Panc1 (cell line): ENCODE measurements at regions not wholly inside any gene's neighbourhood (a gene's known extent, or its start where the extent isn't known, plus 50 kb on each side); places are given as distances from the start of the nearest gene placed in this dataset.

Experiments used
- ATAC-seq: fragments of 200-7000 bp; cut with Tn5 transposase; 2 replicates; pipeline ENCODE4 v1.9.1; 2020; ENCODE audit warnings: mild to moderate bottlenecking, moderate library complexity
- BruUV-seq: library from RNA; stranded (reverse); fragments of 400-500 nt; replicated peaks from 2 replicates; lab custom pipeline; 2021; lab: Mats Ljungman, UMichigan
- CTCF ChIA-PET: fragments of 300-600 bp; sonication (Branson Sonifier 250); formaldehyde crosslinking; loops from one replicate; lab custom pipeline; 2022; ENCODE audit warnings: antibody characterized with exemption; lab: Charles Lee
- POLR2A ChIA-PET: fragments of 300-600 bp; sonication (Branson Sonifier 250); formaldehyde crosslinking; loops from one replicate; lab custom pipeline; 2022; ENCODE audit warnings: antibody characterized with exemption; lab: Charles Lee
- DNase-seq: peaks from one replicate; pipeline ENCODE4 v3.0.0-alpha.2; 2010; ENCODE audit warnings: low read depth, low spot score
- H3K27ac ChIP-seq: 2 replicates; pipeline ENCODE4 v1.5.1; 2011; ENCODE audit warnings: mild to moderate bottlenecking, low read length, inconsistent platforms
- H3K27me3 ChIP-seq: fragments of 200-500 bp; sonication (Bioruptor generic); 2 replicates; pipeline ENCODE4 v1.6.0; 2014; ENCODE audit warnings: low read length, inconsistent platforms; ENCODE audit not compliant: control insufficient read depth, insufficient read depth
- H3K36me3 ChIP-seq: fragments of 200-500 bp; sonication (Bioruptor generic); 2 replicates; pipeline ENCODE4 v1.5.1; 2014; ENCODE audit warnings: inconsistent platforms, mild to moderate bottlenecking, low read length, moderate library complexity; ENCODE audit not compliant: control insufficient read depth, insufficient read depth
- H3K4me1 ChIP-seq: 2 replicates; pipeline ENCODE4 v1.5.1; 2011; ENCODE audit warnings: inconsistent platforms, mild to moderate bottlenecking, low read length, moderate library complexity; ENCODE audit not compliant: control insufficient read depth, insufficient read depth
- H3K4me3 ChIP-seq, 2 experiments: 2 replicates each; pipeline ENCODE4 v1.5.1; 2011 to 2012; ENCODE audit warnings: low read depth in 2 of 2, low read length in 2 of 2, mild to moderate bottlenecking in 2 of 2, inconsistent platforms in 1 of 2, moderate library complexity in 1 of 2
- H3K9me3 ChIP-seq: fragments of 200-500 bp; sonication (Bioruptor generic); 2 replicates; pipeline ENCODE4 v1.5.1; 2014; ENCODE audit warnings: low read depth, mild to moderate bottlenecking, inconsistent platforms, low read length, moderate library complexity; ENCODE audit not compliant: control insufficient read depth, insufficient read depth
- CTCF ChIP-seq: fragments of 450-650 bp; IDR thresholded peaks from 2 replicates; pipeline ENCODE4 v1.5.1; 2017; ENCODE audit warnings: mild to moderate bottlenecking
- POLR2AphosphoS5 ChIP-seq: IDR thresholded peaks from 2 replicates; pipeline ENCODE4 v1.6.1; 2012; ENCODE audit warnings: mild to moderate bottlenecking, low read depth, low read length, moderate library complexity
- REST ChIP-seq, 2 experiments: IDR thresholded peaks; 2 replicates each; pipeline ENCODE4 v1.6.1; 2011 to 2012; ENCODE audit warnings: low read depth in 2 of 2, control low read depth in 1 of 2, low read length in 1 of 2, mild to moderate bottlenecking in 1 of 2, moderate library complexity in 1 of 2; ENCODE audit not compliant: insufficient read depth in 1 of 2
- SIN3A ChIP-seq: IDR thresholded peaks from 2 replicates; pipeline ENCODE4 v1.6.1; 2012; ENCODE audit warnings: low read depth, mild to moderate bottlenecking, low read length, moderate library complexity, borderline replicate concordance; ENCODE audit not compliant: insufficient read depth
- TCF7L2 ChIP-seq: IDR thresholded peaks from 2 replicates; pipeline ENCODE4 v1.6.1; 2011; ENCODE audit warnings: mild to moderate bottlenecking, low read depth, low read length, inconsistent platforms
- in situ Hi-C: cut with HindIII; loops from 2 replicates; pipeline ENCODE4 v1.10.0; 2016; ENCODE audit warnings: low sequenced_read_pairs, low pct_unique_long_range_greater_than_20kb
- intact Hi-C: fragments of 100-400 bp; cut with micrococcal nuclease; formaldehyde crosslinking; loops from one replicate; pipeline ENCODE4 v1.10.0; 2022; ENCODE audit not compliant: unreplicated experiment

GRCh38 chr1:30164693-30165092 lies 558.7 kb downstream of the MATN1 start:
- Histone ChIP-seq H3K4me3 (no peak overlapping the region), H3K36me3 (no peaks in the 10 kb centered on the region), H3K4me1 (no peaks in the 10 kb centered on the region), H3K9me3 (no peaks in the 10 kb centered on the region), H3K27ac (no peak overlapping the region), H3K27me3 (peaks cover 10% of the 10 kb centered on the region)
- DNase-seq (no peak), ATAC-seq (no peak)
- intact Hi-C loops (no loop called here), in situ Hi-C loops (no loop called here)
- BruUV-seq: no TSS peak
- POLR2A ChIA-PET: no interaction called here
- TF ChIP-seq SIN3A (no peak), TCF7L2 (no peak), POLR2AphosphoS5 (no peak), REST (IDR thresholded peaks at IDR 0.05; ENCODE audit: insufficient read depth in 1 of 2, low read depth in 2 of 2, low read length in 1 of 2) (no peak), CTCF (no peak)
- CTCF ChIA-PET: no interaction called here

- ATAC-seq (no peak), DNase-seq (no peak)
- TF ChIP-seq REST (IDR thresholded peaks at IDR 0.05; ENCODE audit: insufficient read depth in 1 of 2, low read depth in 2 of 2, low read length in 1 of 2) (no peak), POLR2AphosphoS5 (no peak), SIN3A (no peak), CTCF (no peak), TCF7L2 (no peak)
- Histone ChIP-seq H3K27me3 (peaks cover 20% of the 10 kb centered on the region), H3K4me3 (no peak overlapping the region), H3K36me3 (no peaks in the 10 kb centered on the region), H3K27ac (no peak overlapping the region), H3K4me1 (no peaks in the 10 kb centered on the region), H3K9me3 (no peaks in the 10 kb centered on the region)
- ChIA-PET POLR2A (no interaction called here), CTCF (no interaction called here)
- in situ Hi-C loops: no loop called here
- no TSS peak for BruUV-seq
- intact Hi-C loops: no loop called here
Measured at GRCh38 chr1:30162565-30162964, 560.8 kb downstream of the MATN1 start.
